Astrocyte (in vitro differentiated cells and primary cell): ENCODE measurements at regions not wholly inside any gene's neighbourhood (a gene's known extent, or its start where the extent isn't known, plus 50 kb on each side); places are given as distances from the start of the nearest gene placed in this dataset.

Experiments
- DNase-seq: peaks from one replicate; pipeline ENCODE4 v3.0.0-alpha.2; 2010; ENCODE audit warnings: low read depth
- FAIRE-seq: peaks from 2 replicates; lab custom pipeline; 2011; peaks lifted over from hg19 to GRCh38; lab: Jason Lieb, UNC
- H2AFZ ChIP-seq: 2 replicates; pipeline ENCODE4 v1.6.0; 2012; ENCODE audit warnings: low read depth, low read length, inconsistent platforms
- H3K27ac ChIP-seq: 2 replicates; pipeline ENCODE4 v1.5.1; 2011; ENCODE audit warnings: low read depth, low read length, inconsistent platforms
- H3K27me3 ChIP-seq: 2 replicates; pipeline ENCODE4 v1.6.0; 2011; ENCODE audit warnings: low read length, inconsistent platforms; ENCODE audit not compliant: insufficient read depth
- H3K36me3 ChIP-seq: 2 replicates; pipeline ENCODE4 v1.5.1; 2011; ENCODE audit warnings: low read length, inconsistent platforms; ENCODE audit not compliant: insufficient read depth
- H3K4me1 ChIP-seq: 2 replicates; pipeline ENCODE4 v1.5.1; 2011; ENCODE audit warnings: low read length, inconsistent platforms; ENCODE audit not compliant: insufficient read depth
- H3K4me2 ChIP-seq: 2 replicates; pipeline ENCODE4 v1.6.0; 2012; ENCODE audit warnings: low read length, inconsistent platforms
- H3K4me3 ChIP-seq: 2 replicates; pipeline ENCODE4 v1.5.1; 2011; ENCODE audit warnings: low read depth, mild to moderate bottlenecking, low read length, inconsistent platforms; ENCODE audit not compliant: insufficient read depth
- H3K79me2 ChIP-seq: 2 replicates; pipeline ENCODE4 v1.6.0; 2012; ENCODE audit warnings: mild to moderate bottlenecking, low read length, inconsistent platforms; ENCODE audit not compliant: insufficient read depth
- H3K9ac ChIP-seq: 2 replicates; pipeline ENCODE4 v1.6.0; 2012; ENCODE audit warnings: mild to moderate bottlenecking, low read length, inconsistent platforms
- H3K9me3 ChIP-seq: 2 replicates; pipeline ENCODE4 v1.5.1; 2012; ENCODE audit warnings: low read depth, mild to moderate bottlenecking, low read length, inconsistent platforms; ENCODE audit not compliant: insufficient read depth
- H4K20me1 ChIP-seq: 2 replicates; pipeline ENCODE4 v1.6.0; 2012; ENCODE audit warnings: low read length, inconsistent platforms; ENCODE audit not compliant: insufficient read depth
- H3K27ac Mint-ChIP-seq: one replicate; pipeline ENCODE4 v1.8.0; 2021; ENCODE audit warnings: mild to moderate bottlenecking, mixed read lengths; ENCODE audit not compliant: unreplicated experiment
- H3K27me3 Mint-ChIP-seq: one replicate; pipeline ENCODE4 v1.8.0; 2021; ENCODE audit warnings: low read depth, mixed read lengths; ENCODE audit not compliant: unreplicated experiment
- H3K36me3 Mint-ChIP-seq: one replicate; pipeline ENCODE4 v1.8.0; 2021; ENCODE audit warnings: low read depth, mixed read lengths; ENCODE audit not compliant: unreplicated experiment
- H3K4me1 Mint-ChIP-seq: one replicate; pipeline ENCODE4 v1.8.0; 2021; ENCODE audit warnings: low read depth, mixed read lengths; ENCODE audit not compliant: unreplicated experiment
- H3K4me3 Mint-ChIP-seq: one replicate; pipeline ENCODE4 v1.8.0; 2021; ENCODE audit warnings: mild to moderate bottlenecking, moderate library complexity, mixed read lengths; ENCODE audit not compliant: unreplicated experiment
- H3K9me3 Mint-ChIP-seq: one replicate; pipeline ENCODE4 v1.8.0; 2021; ENCODE audit warnings: mild to moderate bottlenecking, mixed read lengths; ENCODE audit not compliant: unreplicated experiment
- EZH2 ChIP-seq: IDR thresholded peaks from 2 replicates; pipeline ENCODE4 v1.6.1; 2012; ENCODE audit warnings: mild to moderate bottlenecking, low read length, inconsistent platforms; ENCODE audit not compliant: insufficient read depth
- TF ChIP-seq, protein P1 (sequence below): IDR thresholded peaks from 2 replicates; pipeline ENCODE4 v1.5.1; 2011; ENCODE audit warnings: low read depth, mild to moderate bottlenecking, inconsistent platforms, low read length, moderate library complexity; ENCODE audit not compliant: insufficient read depth

DNA sequence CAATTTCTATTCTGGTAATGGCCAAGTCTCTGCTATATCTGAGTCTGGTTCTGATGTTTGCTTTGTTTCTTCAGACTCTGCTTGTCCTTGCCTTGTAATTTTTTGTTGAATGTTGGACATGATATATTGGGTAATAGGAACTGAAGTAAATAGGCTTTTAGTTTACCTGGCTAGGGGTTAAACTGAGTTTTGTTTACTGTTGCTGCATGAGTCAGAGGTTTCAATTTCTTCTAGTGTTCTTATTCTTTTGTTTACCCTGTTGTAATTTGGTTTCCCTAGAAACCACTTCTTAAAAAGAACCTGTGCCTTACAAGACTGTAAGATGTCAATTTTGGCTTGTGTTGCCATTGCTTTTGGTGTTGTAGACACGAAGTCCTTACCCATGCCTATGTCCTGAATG is 285.0 kb upstream of the KCNH7 start:
- Mint-ChIP-seq H3K9me3 (no peaks in the 10 kb centered on the region), H3K4me1 (no peaks in the 10 kb centered on the region), H3K36me3 (no peaks in the 10 kb centered on the region), H3K27ac (no peak overlapping the region), H3K4me3 (no peak overlapping the region), H3K27me3 (no peaks in the 10 kb centered on the region)
- Histone ChIP-seq H2AFZ (no peak overlapping the region), H3K9ac (no peak overlapping the region), H3K36me3 (no peaks in the 10 kb centered on the region), H3K27ac (no peak overlapping the region), H3K4me2 (no peak overlapping the region), H3K27me3 (no peaks in the 10 kb centered on the region), H3K4me1 (no peaks in the 10 kb centered on the region), H3K79me2 (no peaks in the 10 kb centered on the region), H4K20me1 (no peaks in the 10 kb centered on the region), H3K9me3 (no peaks in the 10 kb centered on the region), H3K4me3 (no peak overlapping the region)
- TF ChIP-seq, protein P1, sequence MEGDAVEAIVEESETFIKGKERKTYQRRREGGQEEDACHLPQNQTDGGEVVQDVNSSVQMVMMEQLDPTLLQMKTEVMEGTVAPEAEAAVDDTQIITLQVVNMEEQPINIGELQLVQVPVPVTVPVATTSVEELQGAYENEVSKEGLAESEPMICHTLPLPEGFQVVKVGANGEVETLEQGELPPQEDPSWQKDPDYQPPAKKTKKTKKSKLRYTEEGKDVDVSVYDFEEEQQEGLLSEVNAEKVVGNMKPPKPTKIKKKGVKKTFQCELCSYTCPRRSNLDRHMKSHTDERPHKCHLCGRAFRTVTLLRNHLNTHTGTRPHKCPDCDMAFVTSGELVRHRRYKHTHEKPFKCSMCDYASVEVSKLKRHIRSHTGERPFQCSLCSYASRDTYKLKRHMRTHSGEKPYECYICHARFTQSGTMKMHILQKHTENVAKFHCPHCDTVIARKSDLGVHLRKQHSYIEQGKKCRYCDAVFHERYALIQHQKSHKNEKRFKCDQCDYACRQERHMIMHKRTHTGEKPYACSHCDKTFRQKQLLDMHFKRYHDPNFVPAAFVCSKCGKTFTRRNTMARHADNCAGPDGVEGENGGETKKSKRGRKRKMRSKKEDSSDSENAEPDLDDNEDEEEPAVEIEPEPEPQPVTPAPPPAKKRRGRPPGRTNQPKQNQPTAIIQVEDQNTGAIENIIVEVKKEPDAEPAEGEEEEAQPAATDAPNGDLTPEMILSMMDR = no peak
- no peak for TF ChIP-seq EZH2
- DNase-seq = no peak
- FAIRE-seq = no peak

DNA sequence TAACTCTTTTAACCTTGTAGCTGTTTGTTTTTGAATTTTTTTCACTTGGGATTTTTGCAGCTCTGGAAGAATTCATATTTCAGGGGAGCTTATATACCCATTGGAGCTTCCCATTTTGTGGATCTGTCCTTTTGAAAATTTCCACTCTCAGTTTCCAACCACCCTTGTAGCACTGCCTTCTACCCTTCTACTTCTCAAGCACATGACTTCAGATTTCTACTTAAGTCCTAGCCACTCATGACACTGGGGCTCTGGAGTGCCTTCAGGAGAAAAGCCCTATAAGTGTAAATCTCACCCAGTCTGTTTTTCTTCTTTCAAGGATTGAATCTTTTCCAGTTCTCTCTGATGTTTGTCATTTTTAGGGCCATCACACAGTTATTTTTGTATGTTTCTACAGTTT is 283.7 kb upstream of the KCNH7 start:
- no peak overlapping the region for H3K9ac ChIP-seq
- Mint-ChIP-seq H3K9me3 (no peaks in the 10 kb centered on the region), H3K27ac (no peak overlapping the region), H3K4me1 (no peaks in the 10 kb centered on the region), H3K4me3 (no peak overlapping the region), H3K27me3 (no peaks in the 10 kb centered on the region), H3K36me3 (no peaks in the 10 kb centered on the region)
- no peak overlapping the region for H3K4me2 ChIP-seq
- no peaks in the 10 kb centered on the region for H3K27me3 ChIP-seq
- no peaks in the 10 kb centered on the region for H4K20me1 ChIP-seq
- H3K36me3 ChIP-seq = no peaks in the 10 kb centered on the region
- DNase-seq (no peak), FAIRE-seq (no peak)
- TF ChIP-seq, protein P1 = no peak
- no peak for TF ChIP-seq EZH2
- H2AFZ ChIP-seq = no peak overlapping the region
- no peaks in the 10 kb centered on the region for H3K9me3 ChIP-seq
- no peak overlapping the region for H3K4me3 ChIP-seq
- no peaks in the 10 kb centered on the region for H3K4me1 ChIP-seq
- H3K27ac ChIP-seq = no peak overlapping the region
- H3K79me2 ChIP-seq = no peaks in the 10 kb centered on the region

DNA sequence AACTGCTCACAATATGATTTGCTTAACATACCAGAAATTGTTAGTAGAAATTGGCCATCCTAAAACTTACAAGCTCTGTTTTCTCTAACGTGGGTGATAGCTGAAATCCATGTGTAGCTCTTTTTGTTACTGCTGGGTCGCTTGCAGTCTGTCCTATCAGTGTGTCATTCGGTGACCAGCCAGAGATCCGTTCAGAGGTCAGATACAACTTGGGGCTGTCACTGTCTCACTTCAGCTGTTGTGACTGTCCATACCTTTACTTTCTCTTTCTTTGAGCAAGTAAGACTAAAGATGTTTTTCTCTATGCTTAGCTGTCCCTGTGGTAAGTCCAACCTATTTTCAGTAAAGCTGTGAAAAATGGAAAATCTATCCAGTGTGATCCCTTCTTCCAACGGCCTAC is 282.9 kb upstream of the KCNH7 start:
- Mint-ChIP-seq H3K27me3 (no peaks in the 10 kb centered on the region), H3K36me3 (no peaks in the 10 kb centered on the region), H3K27ac (no peak overlapping the region), H3K4me1 (no peaks in the 10 kb centered on the region), H3K9me3 (no peaks in the 10 kb centered on the region), H3K4me3 (no peak overlapping the region)
- H3K4me2 ChIP-seq = no peak overlapping the region
- no peak overlapping the region for H3K27ac ChIP-seq
- H3K9ac ChIP-seq = no peak overlapping the region
- H4K20me1 ChIP-seq = no peaks in the 10 kb centered on the region
- H2AFZ ChIP-seq = no peak overlapping the region
- H3K4me3 ChIP-seq = no peak overlapping the region
- no peaks in the 10 kb centered on the region for H3K27me3 ChIP-seq
- DNase-seq = no peak
- TF ChIP-seq EZH2 = no peak
- TF ChIP-seq, protein P1 = no peak
- no peak for FAIRE-seq
- no peaks in the 10 kb centered on the region for H3K9me3 ChIP-seq
- no peaks in the 10 kb centered on the region for H3K4me1 ChIP-seq
- no peaks in the 10 kb centered on the region for H3K36me3 ChIP-seq
- H3K79me2 ChIP-seq = no peaks in the 10 kb centered on the region
